Thyroid gland (tissue), 4 donors: ENCODE measurements at regions not wholly inside any gene's neighbourhood (a gene's known extent, or its start where the extent isn't known, plus 50 kb on each side); places are given as distances from the start of the nearest gene placed in this dataset.

Experiments used
- CTCF ChIP-seq, 6 experiments: fragments of 200-600 bp in 3 of 6; fragments of 450-650 bp in 3 of 6; sonication (generic) in 3 of 6; IDR thresholded peaks; one replicate each; pipeline ENCODE4 v1.5.1; 2016 to 2019; ENCODE audit warnings: antibody characterized with exemption in 6 of 6, mild to moderate bottlenecking in 2 of 6, inconsistent platforms in 1 of 6, moderate library complexity in 1 of 6
- POLR2A ChIP-seq, 2 donors: fragments of 450-650 bp; IDR thresholded peaks; one replicate each; pipeline ENCODE4 v1.6.1; 2017; ENCODE audit warnings: antibody characterized with exemption in 2 of 2, mild to moderate bottlenecking in 2 of 2, moderate library complexity in 1 of 2

- TF ChIP-seq CTCF (IDR thresholded peaks at IDR 0.05) (no peak), POLR2A (IDR thresholded peaks at IDR 0.05) (no peak)
Observed at GRCh38 chr12:41731061-41731460, 413.6 kb downstream of the GXYLT1 start.
